ENCODE measurements at regions not wholly inside any gene's neighbourhood (a gene's known extent, or its start where the extent isn't known, plus 50 kb on each side); places are given as distances from the start of the nearest gene placed in this dataset.
A peak's percentile ranks its signal among the peaks of the same experiment; 100 is the strongest.

DNA sequence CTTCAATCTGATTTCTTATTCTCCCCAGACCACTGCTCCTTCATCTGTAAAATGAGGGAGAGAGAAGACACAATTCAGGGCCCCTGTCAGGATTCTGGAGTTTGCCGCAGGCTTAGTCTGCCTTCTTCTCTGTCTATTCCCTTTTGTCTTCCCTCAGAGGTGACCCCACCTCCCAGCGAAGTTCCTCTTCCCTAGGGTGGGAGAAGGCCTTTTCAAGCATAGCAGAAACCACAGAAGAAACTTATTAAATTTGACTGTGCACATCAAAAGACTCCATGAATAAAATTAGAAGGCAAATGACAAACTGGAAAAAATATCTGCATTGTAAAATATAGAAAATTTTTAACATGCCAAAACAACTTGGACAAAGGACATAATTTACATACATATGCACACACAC lies 148.8 kb downstream of the HNRNPD start:
- no peak for DNase-seq
- no peak overlapping the region for H3K4me3 ChIP-seq
- no peak for TF ChIP-seq POLR2A (IDR thresholded peaks at IDR 0.05)
- TF ChIP-seq POLR2AphosphoS5 (IDR thresholded peaks at IDR 0.05), result no peak
- TF ChIP-seq, protein P1, sequence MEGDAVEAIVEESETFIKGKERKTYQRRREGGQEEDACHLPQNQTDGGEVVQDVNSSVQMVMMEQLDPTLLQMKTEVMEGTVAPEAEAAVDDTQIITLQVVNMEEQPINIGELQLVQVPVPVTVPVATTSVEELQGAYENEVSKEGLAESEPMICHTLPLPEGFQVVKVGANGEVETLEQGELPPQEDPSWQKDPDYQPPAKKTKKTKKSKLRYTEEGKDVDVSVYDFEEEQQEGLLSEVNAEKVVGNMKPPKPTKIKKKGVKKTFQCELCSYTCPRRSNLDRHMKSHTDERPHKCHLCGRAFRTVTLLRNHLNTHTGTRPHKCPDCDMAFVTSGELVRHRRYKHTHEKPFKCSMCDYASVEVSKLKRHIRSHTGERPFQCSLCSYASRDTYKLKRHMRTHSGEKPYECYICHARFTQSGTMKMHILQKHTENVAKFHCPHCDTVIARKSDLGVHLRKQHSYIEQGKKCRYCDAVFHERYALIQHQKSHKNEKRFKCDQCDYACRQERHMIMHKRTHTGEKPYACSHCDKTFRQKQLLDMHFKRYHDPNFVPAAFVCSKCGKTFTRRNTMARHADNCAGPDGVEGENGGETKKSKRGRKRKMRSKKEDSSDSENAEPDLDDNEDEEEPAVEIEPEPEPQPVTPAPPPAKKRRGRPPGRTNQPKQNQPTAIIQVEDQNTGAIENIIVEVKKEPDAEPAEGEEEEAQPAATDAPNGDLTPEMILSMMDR (IDR thresholded peaks at IDR 0.05 in 8 of 11, conservative IDR thresholded peaks at IDR 0.05 in 3 of 11), result no peak
- H3K4me1 ChIP-seq, result peaks cover 0 to 22% (median 12%) of the 10 kb centered on the region in 6 donors
- H3K27ac ChIP-seq, result no peak overlapping the region
- 72 to 86% (median 76%) methylated on average over 2 of the region's 2 CpGs for WGBS, 5 donors
- intact Hi-C loops (cut with DNase I; ENCODE audit: low total_unique reads), result no loop called here
- H3K27me3 ChIP-seq (replicated peaks in 1 of 7), result no peaks in the 10 kb centered on the region
- H3K36me3 ChIP-seq, result no peaks in the 10 kb centered on the region
- H3K9me3 ChIP-seq, result peaks cover 0 to 5% (median 0%) of the 10 kb centered on the region in 8 donors

DNA sequence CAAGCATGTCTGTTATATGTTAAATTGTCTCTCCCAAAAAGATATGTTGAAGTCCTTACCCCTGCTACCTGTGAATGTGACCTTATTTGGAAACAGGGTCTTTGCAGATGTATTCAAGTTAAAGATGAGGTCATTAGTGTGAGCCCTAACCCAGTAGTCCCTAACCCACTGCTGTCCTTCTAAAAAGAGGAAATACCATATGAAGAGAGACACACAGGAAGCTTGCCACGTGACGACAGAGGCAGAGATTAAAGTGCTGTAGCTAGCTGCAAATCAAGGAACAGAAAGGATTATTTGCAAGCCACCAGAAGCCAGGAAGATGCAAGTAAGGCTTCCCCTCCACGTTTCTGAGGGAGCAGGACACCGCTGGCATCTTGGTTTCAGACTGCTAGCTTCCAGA lies 150.1 kb downstream of the HNRNPD start:
- TF ChIP-seq POLR2AphosphoS5 (IDR thresholded peaks at IDR 0.05), result no peak
- TF ChIP-seq, protein P1 (IDR thresholded peaks at IDR 0.05 in 8 of 11, conservative IDR thresholded peaks at IDR 0.05 in 3 of 11), result no peak
- no peak for TF ChIP-seq POLR2A (IDR thresholded peaks at IDR 0.05)
- no peaks in the 10 kb centered on the region for H3K36me3 ChIP-seq
- H3K27me3 ChIP-seq (replicated peaks in 1 of 7), result no peaks in the 10 kb centered on the region
- H3K4me3 ChIP-seq, result peak overlapping the region in 1 of 8 donors; percentile 17
- peaks cover 0 to 18% (median 12%) of the 10 kb centered on the region in 6 donors for H3K4me1 ChIP-seq
- 6 to 11% (median 7%) methylated on average over 4 of the region's 4 CpGs for WGBS, 5 donors
- H3K9me3 ChIP-seq, result peaks cover 0 to 5% (median 0%) of the 10 kb centered on the region in 8 donors
- intact Hi-C loops (cut with DNase I; ENCODE audit: low total_unique reads), result no loop called here
- peak; percentile 78 for DNase-seq
- peak overlapping the region in 2 of 8 donors; percentile 41 to 48 for H3K27ac ChIP-seq

DNA sequence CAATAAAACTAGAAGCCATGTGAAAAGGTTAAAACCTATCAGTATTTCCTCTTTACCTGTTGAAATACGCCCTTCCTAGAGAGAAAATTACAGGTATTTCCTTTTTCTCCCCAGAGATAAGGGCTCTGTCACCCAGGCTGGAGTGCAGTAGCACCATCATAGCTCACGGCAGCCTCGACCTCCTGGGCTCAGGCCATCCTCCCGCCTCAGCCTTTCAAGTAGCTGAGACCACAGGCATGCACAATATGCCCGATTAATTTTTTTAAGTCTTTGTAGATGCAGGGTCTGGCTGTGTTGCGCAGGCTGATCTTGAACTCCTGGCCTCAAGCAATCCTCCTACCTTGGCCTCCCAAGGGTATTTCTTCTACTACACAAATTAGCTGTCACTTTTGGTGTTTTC lies 154.4 kb downstream of the HNRNPD start:
- DNase-seq, result no peak
- Histone ChIP-seq H3K27ac (no peak overlapping the region), H3K36me3 (no peaks in the 10 kb centered on the region), H3K4me1 (peaks cover 0 to 14% (median 12%) of the 10 kb centered on the region in 6 donors), H3K9me3 (peaks cover 0 to 5% (median 0%) of the 10 kb centered on the region in 8 donors), H3K27me3 (replicated peaks in 1 of 7) (no peaks in the 10 kb centered on the region), H3K4me3 (no peak overlapping the region)
- WGBS, 5 donors, result 75 to 85% (median 83%) methylated on average over 6 of the region's 6 CpGs
- intact Hi-C loops (cut with DNase I; ENCODE audit: low total_unique reads), result no loop called here
- TF ChIP-seq, protein P1 (IDR thresholded peaks at IDR 0.05 in 8 of 11, conservative IDR thresholded peaks at IDR 0.05 in 3 of 11), result no peak
- TF ChIP-seq POLR2A (IDR thresholded peaks at IDR 0.05) (no peak), POLR2AphosphoS5 (IDR thresholded peaks at IDR 0.05) (no peak)

DNA sequence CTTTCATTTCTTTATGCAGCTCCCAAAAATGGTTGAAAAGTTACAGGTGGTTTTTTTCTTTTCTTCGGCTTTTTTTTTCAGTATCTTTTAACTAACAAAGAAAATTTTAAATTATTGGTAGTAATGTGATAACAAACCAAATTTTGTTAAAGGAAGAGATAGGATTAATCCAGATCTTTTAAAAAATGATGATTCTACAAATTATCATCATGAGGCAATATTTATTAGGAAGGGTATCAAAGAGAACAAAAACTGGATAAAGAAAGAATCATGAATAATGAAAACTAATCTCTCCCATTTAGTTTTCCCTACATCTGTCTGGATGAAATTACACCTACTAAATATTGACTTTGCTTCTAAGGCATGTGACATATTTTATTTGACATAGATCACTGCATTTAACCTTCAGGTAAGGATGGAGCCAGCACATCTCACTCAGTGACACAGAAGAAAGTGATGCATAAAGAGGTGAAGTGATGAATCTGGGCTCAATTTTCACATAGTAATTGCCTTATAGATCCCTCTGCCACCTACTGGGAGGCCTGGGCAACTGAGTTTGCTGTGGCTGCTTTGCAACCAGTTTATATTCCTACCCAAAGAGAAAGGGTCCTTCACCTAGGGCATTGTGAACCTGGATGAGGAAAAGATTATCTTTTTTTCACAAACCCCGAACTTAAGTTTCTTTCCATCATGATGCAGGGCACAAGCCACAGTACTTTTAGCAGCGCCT lies 155.6 kb downstream of the HNRNPD start:
- WGBS, 5 donors, result 82 to 93% (median 89%) methylated on average over 3 of the region's 3 CpGs
- Histone ChIP-seq H3K27ac (no peak overlapping the region), H3K4me3 (no peak overlapping the region), H3K9me3 (peaks cover 0 to 5% (median 0%) of the 10 kb centered on the region in 8 donors), H3K36me3 (no peaks in the 10 kb centered on the region), H3K27me3 (replicated peaks in 1 of 7) (no peaks in the 10 kb centered on the region), H3K4me1 (peaks cover 0 to 9% (median 0%) of the 10 kb centered on the region in 6 donors)
- no peak for TF ChIP-seq POLR2AphosphoS5 (IDR thresholded peaks at IDR 0.05)
- TF ChIP-seq, protein P1 (IDR thresholded peaks at IDR 0.05 in 8 of 11, conservative IDR thresholded peaks at IDR 0.05 in 3 of 11), result peak in 2 of 11 experiments; percentile 27 to 32
- DNase-seq, result no peak
- intact Hi-C loops (cut with DNase I; ENCODE audit: low total_unique reads), result no loop called here

Data from spleen (tissue), 11 donors.